ENCODE measurements at regions not wholly inside any gene's neighbourhood (a gene's known extent, or its start where the extent isn't known, plus 50 kb on each side); places are given as distances from the start of the nearest gene placed in this dataset.

- Histone ChIP-seq H3K36me3 (ENCODE audit: control insufficient read depth, insufficient read depth, low read length) (no peaks in the 10 kb centered on the region), H3K9ac (ENCODE audit: extremely low read depth, low read length, poor library complexity, severe bottlenecking) (no peak overlapping the region), H3K4me1 (ENCODE audit: control insufficient read depth, insufficient read depth, low read length) (no peaks in the 10 kb centered on the region), H3K27ac (ENCODE audit: low read depth, low read length) (no peak overlapping the region), H3K27me3 (ENCODE audit: control insufficient read depth, insufficient read depth, low read length, poor library complexity, severe bottlenecking) (no peaks in the 10 kb centered on the region), H3K9me3 (ENCODE audit: control insufficient read depth, low read length) (no peaks in the 10 kb centered on the region), H3K4me3 (ENCODE audit: low read length) (no peak overlapping the region)
- H3K27ac Mint-ChIP-seq, result no peak overlapping the region
- no peaks in the 10 kb centered on the region for H3K27me3 Mint-ChIP-seq (ENCODE audit: insufficient read depth)
- H3K4me3 Mint-ChIP-seq, result no peak overlapping the region
- DNase-seq, result no peak
- H3K4me1 Mint-ChIP-seq, result no peaks in the 10 kb centered on the region
- H3K36me3 Mint-ChIP-seq (ENCODE audit: low read depth), result no peaks in the 10 kb centered on the region
- H3K9me3 Mint-ChIP-seq, result peaks cover 1% of the 10 kb centered on the region
- no peak for TF ChIP-seq CTCF (conservative IDR thresholded peaks at IDR 0.05)
- 40% methylated on average over 1 of the region's 2 CpGs; no CpG with 5 or more reads in 1 of the 2 experiments for WGBS, 2 experiments (ENCODE audit: insufficient coverage in 1 of 2, insufficient read length in 1 of 2)
These were observed 523.9 kb downstream of the EFNB2 start for GRCh38 chr13:106011600-106011999.

GRCh38 chr13:106010836-106011235 lies 524.6 kb downstream of the EFNB2 start:
- no peak overlapping the region for H3K9ac ChIP-seq (ENCODE audit: extremely low read depth, low read length, poor library complexity, severe bottlenecking)
- no peak for DNase-seq
- no peaks in the 10 kb centered on the region for H3K9me3 Mint-ChIP-seq
- no peak overlapping the region for H3K27ac Mint-ChIP-seq
- TF ChIP-seq CTCF (conservative IDR thresholded peaks at IDR 0.05), result no peak
- no peaks in the 10 kb centered on the region for H3K4me1 Mint-ChIP-seq
- H3K36me3 Mint-ChIP-seq (ENCODE audit: low read depth), result no peaks in the 10 kb centered on the region
- no peak overlapping the region for H3K4me3 Mint-ChIP-seq
- WGBS, 2 experiments (ENCODE audit: insufficient coverage in 1 of 2, insufficient read length in 1 of 2), result 67 to 68% methylated on average over 2 to 3 of the region's 3 CpGs
- H3K27me3 Mint-ChIP-seq (ENCODE audit: insufficient read depth), result no peaks in the 10 kb centered on the region
- no peaks in the 10 kb centered on the region for H3K27me3 ChIP-seq (ENCODE audit: control insufficient read depth, insufficient read depth, low read length, poor library complexity, severe bottlenecking)
- no peak overlapping the region for H3K27ac ChIP-seq (ENCODE audit: low read depth, low read length)
- H3K36me3 ChIP-seq (ENCODE audit: control insufficient read depth, insufficient read depth, low read length), result no peaks in the 10 kb centered on the region
- no peaks in the 10 kb centered on the region for H3K4me1 ChIP-seq (ENCODE audit: control insufficient read depth, insufficient read depth, low read length)
- H3K9me3 ChIP-seq (ENCODE audit: control insufficient read depth, low read length), result no peaks in the 10 kb centered on the region
- no peak overlapping the region for H3K4me3 ChIP-seq (ENCODE audit: low read length)

- H3K36me3 ChIP-seq (ENCODE audit: control insufficient read depth, insufficient read depth, low read length), result no peaks in the 10 kb centered on the region
- DNase-seq, result no peak
- no peaks in the 10 kb centered on the region for H3K27me3 ChIP-seq (ENCODE audit: control insufficient read depth, insufficient read depth, low read length, poor library complexity, severe bottlenecking)
- Mint-ChIP-seq H3K9me3 (no peaks in the 10 kb centered on the region), H3K4me1 (no peaks in the 10 kb centered on the region), H3K36me3 (ENCODE audit: low read depth) (no peaks in the 10 kb centered on the region), H3K27me3 (ENCODE audit: insufficient read depth) (no peaks in the 10 kb centered on the region), H3K4me3 (no peak overlapping the region), H3K27ac (no peak overlapping the region)
- no peak overlapping the region for H3K4me3 ChIP-seq (ENCODE audit: low read length)
- H3K27ac ChIP-seq (ENCODE audit: low read depth, low read length), result no peak overlapping the region
- no peaks in the 10 kb centered on the region for H3K4me1 ChIP-seq (ENCODE audit: control insufficient read depth, insufficient read depth, low read length)
- H3K9ac ChIP-seq (ENCODE audit: extremely low read depth, low read length, poor library complexity, severe bottlenecking), result no peak overlapping the region
- TF ChIP-seq CTCF (conservative IDR thresholded peaks at IDR 0.05), result no peak
- no peaks in the 10 kb centered on the region for H3K9me3 ChIP-seq (ENCODE audit: control insufficient read depth, low read length)
These were observed 526.9 kb downstream of the EFNB2 start for GRCh38 chr13:106008540-106008939.

All from endodermal cell (in vitro differentiated cells).